ENCODE measurements at regions not wholly inside any gene's neighbourhood (a gene's known extent, or its start where the extent isn't known, plus 50 kb on each side); places are given as distances from the start of the nearest gene placed in this dataset.

DNA sequence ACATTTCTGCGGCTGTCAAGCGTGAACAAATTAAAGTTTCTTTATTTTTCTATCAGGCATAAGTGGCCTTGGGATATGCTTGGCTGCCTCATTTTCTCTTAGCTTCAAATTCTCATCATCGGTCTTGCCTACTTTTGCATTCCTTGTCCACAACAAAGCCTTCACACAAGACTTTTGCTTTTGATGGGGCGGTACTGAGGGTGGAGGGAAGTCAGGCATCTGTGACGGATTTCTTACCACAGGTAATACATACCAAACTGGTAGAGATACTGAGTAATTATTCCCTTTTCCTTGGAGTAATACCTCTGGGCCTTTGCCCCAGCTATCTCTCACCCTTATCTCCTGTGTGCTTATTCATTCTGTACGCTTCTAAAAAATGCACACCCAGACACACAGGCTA is 468.3 kb upstream of the RGPD4 start:
- WGBS (ENCODE audit: extremely low coverage, insufficient read length, low lambda C conversion rate): no CpG with 5 or more reads among the region's 6 CpGs
- H3K4me2 ChIP-seq (ENCODE audit: insufficient read depth, insufficient read length, low read length): no peak overlapping the region

More for the DNA sequence above, 468.3 kb upstream of the RGPD4 start:
- no peak for DNase-seq
- H3K4me3 Mint-ChIP-seq: no peak overlapping the region
- no peaks in the 10 kb centered on the region for H3K27me3 ChIP-seq (ENCODE audit: insufficient read depth, low read length)
- H2AK5ac ChIP-seq (ENCODE audit: insufficient read length, low read length): no peak overlapping the region
- no peak overlapping the region for H3K9ac ChIP-seq (ENCODE audit: extremely low read depth, insufficient read length, low read length)
- H4K20me1 ChIP-seq (ENCODE audit: control insufficient read depth, insufficient read depth, insufficient read length): no peaks in the 10 kb centered on the region
- H3K23ac ChIP-seq (ENCODE audit: insufficient read length, low read depth, low read length): no peak overlapping the region
- TF ChIP-seq, protein P1, sequence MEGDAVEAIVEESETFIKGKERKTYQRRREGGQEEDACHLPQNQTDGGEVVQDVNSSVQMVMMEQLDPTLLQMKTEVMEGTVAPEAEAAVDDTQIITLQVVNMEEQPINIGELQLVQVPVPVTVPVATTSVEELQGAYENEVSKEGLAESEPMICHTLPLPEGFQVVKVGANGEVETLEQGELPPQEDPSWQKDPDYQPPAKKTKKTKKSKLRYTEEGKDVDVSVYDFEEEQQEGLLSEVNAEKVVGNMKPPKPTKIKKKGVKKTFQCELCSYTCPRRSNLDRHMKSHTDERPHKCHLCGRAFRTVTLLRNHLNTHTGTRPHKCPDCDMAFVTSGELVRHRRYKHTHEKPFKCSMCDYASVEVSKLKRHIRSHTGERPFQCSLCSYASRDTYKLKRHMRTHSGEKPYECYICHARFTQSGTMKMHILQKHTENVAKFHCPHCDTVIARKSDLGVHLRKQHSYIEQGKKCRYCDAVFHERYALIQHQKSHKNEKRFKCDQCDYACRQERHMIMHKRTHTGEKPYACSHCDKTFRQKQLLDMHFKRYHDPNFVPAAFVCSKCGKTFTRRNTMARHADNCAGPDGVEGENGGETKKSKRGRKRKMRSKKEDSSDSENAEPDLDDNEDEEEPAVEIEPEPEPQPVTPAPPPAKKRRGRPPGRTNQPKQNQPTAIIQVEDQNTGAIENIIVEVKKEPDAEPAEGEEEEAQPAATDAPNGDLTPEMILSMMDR (conservative IDR thresholded peaks at IDR 0.05): no peak
- H3T11ph ChIP-seq (ENCODE audit: low read length): no peak overlapping the region
- H4K5ac ChIP-seq (ENCODE audit: insufficient read length, low read depth, low read length): no peak overlapping the region
- no peak overlapping the region for H2AFZ ChIP-seq (ENCODE audit: low read length)
- no peak overlapping the region for H3K14ac ChIP-seq (ENCODE audit: insufficient read depth, low read length)
- H4K8ac ChIP-seq (replicated peaks; ENCODE audit: insufficient read length, low read depth, low read length): no peak overlapping the region
- no peak overlapping the region for H2BK15ac ChIP-seq (ENCODE audit: low read depth, low read length)
- H2BK5ac ChIP-seq (ENCODE audit: insufficient read length, low read length): no peak overlapping the region
- H3K4me1 ChIP-seq (ENCODE audit: insufficient read depth, low read length): no peaks in the 10 kb centered on the region
- no peak overlapping the region; a peak in 1 of 7 replicates for H3K27ac Mint-ChIP-seq
- no peaks in the 10 kb centered on the region for H3K9me3 ChIP-seq (ENCODE audit: control insufficient read depth, low read depth, low read length)
- no peaks in the 10 kb centered on the region for H3K27me3 Mint-ChIP-seq (ENCODE audit: low read depth)
- H4K91ac ChIP-seq (ENCODE audit: insufficient read length, low read depth, low read length): no peak overlapping the region
- H3K79me1 ChIP-seq (ENCODE audit: insufficient read depth, low read depth, low read length, poor library complexity, severe bottlenecking): no peaks in the 10 kb centered on the region
- no peaks in the 10 kb centered on the region; a peak in 1 of 5 replicates for H3K9me3 Mint-ChIP-seq
- H3K27ac ChIP-seq (ENCODE audit: insufficient read length, low read depth, low read length): no peak overlapping the region
- H3K56ac ChIP-seq (ENCODE audit: insufficient read length, low read depth, low read length): no peak overlapping the region
- H3K18ac ChIP-seq (ENCODE audit: insufficient read length, low read depth, low read length): no peak overlapping the region
- H2BK20ac ChIP-seq (ENCODE audit: low read depth, low read length, poor library complexity, severe bottlenecking): no peak overlapping the region
- no peaks in the 10 kb centered on the region for H3K36me3 Mint-ChIP-seq (ENCODE audit: insufficient read depth in 1 of 3, low read depth in 3 of 3)
- no peak overlapping the region for H2BK12ac ChIP-seq (ENCODE audit: insufficient read length, low read depth, low read length)
- no peaks in the 10 kb centered on the region for H3K4me1 Mint-ChIP-seq
- H3K79me2 ChIP-seq (ENCODE audit: insufficient read depth, low read length): no peaks in the 10 kb centered on the region
- H3K23me2 ChIP-seq (ENCODE audit: insufficient read length, low read depth, low read length, poor library complexity, severe bottlenecking): no peaks in the 10 kb centered on the region
- H3K4ac ChIP-seq (ENCODE audit: low read depth, low read length): no peak overlapping the region
- no peak overlapping the region for H2BK120ac ChIP-seq (ENCODE audit: low read depth, low read length, poor library complexity, severe bottlenecking)

Measured in H9 (cell line).